Urinary bladder (tissue), 3 donors: ENCODE measurements at regions not wholly inside any gene's neighbourhood (a gene's known extent, or its start where the extent isn't known, plus 50 kb on each side); places are given as distances from the start of the nearest gene placed in this dataset.

Source experiments
- DNase-seq: peaks from one replicate; pipeline ENCODE4 v3.0.0-alpha.2; 2015; ENCODE audit errors: extremely low spot score
- H3K27ac ChIP-seq: one replicate; pipeline ENCODE4 v1.5.1; 2013; ENCODE audit warnings: low read depth, mild to moderate bottlenecking, moderate library complexity
- H3K36me3 ChIP-seq: one replicate; pipeline ENCODE4 v1.6.1; 2013; ENCODE audit warnings: mild to moderate bottlenecking, moderate library complexity; ENCODE audit not compliant: insufficient read depth
- H3K4me1 ChIP-seq: one replicate; pipeline ENCODE4 v1.6.1; 2013; ENCODE audit warnings: mild to moderate bottlenecking, moderate library complexity; ENCODE audit not compliant: insufficient read depth
- H3K4me3 ChIP-seq: one replicate; pipeline ENCODE4 v1.5.1; 2013; ENCODE audit warnings: low read depth, low read length
- WGBS: extraction: QIAGEN DNeasy Blood & Tissue Kit; methylation state at CpG from one replicate; pipeline ENCODE4 v1.1.7; 2013; 5-methylcytosine and 5-hydroxymethylcytosine counted together
- donor health status: healthy with polysubstance abuse.
- donor health status: healthy.

- Histone ChIP-seq H3K4me1 (no peaks in the 10 kb centered on the region), H3K36me3 (no peaks in the 10 kb centered on the region), H3K27ac (no peak overlapping the region), H3K4me3 (no peak overlapping the region)
- 75% methylated on average over 1 of the region's 1 CpG for WGBS
- DNase-seq, result no peak
These were observed 58.1 kb downstream of the TUSC7 start for GRCh38 chr3:116767726-116768125.

DNA sequence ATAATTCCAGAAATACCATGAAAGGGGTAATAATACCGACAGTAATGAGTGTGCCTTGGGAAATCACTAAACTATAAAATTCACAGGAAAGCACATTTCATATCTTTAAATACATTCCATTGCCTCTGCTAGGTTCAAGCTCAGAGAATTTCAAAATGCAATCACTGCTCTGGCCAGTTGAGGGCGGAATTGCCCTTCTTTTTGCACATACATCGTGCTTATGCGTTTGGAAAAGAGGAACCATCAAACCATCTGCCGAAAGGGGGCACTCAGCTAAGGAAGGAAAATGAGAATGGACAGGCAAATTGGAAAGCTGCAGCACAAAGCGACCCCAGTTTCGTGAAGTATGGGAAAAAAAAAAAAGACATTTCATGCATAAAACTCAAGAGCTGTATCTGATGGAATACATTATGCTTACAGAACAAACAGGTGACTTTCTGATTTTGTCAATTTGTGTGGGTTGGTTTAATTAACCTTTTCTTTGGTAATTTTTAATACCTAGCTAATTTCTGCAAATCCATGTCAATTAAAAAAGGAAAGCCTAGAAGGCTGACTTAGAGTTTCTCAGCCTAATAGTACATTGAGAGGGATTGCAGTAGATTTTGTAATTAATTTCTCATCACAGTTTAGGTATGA lies 61.4 kb downstream of the TUSC7 start:
- H3K36me3 ChIP-seq, result no peaks in the 10 kb centered on the region
- no peak overlapping the region for H3K27ac ChIP-seq
- H3K4me3 ChIP-seq, result no peak overlapping the region
- 2% methylated on average over 7 of the region's 7 CpGs for WGBS
- DNase-seq, result peak; percentile 55
- H3K4me1 ChIP-seq, result no peaks in the 10 kb centered on the region

DNA sequence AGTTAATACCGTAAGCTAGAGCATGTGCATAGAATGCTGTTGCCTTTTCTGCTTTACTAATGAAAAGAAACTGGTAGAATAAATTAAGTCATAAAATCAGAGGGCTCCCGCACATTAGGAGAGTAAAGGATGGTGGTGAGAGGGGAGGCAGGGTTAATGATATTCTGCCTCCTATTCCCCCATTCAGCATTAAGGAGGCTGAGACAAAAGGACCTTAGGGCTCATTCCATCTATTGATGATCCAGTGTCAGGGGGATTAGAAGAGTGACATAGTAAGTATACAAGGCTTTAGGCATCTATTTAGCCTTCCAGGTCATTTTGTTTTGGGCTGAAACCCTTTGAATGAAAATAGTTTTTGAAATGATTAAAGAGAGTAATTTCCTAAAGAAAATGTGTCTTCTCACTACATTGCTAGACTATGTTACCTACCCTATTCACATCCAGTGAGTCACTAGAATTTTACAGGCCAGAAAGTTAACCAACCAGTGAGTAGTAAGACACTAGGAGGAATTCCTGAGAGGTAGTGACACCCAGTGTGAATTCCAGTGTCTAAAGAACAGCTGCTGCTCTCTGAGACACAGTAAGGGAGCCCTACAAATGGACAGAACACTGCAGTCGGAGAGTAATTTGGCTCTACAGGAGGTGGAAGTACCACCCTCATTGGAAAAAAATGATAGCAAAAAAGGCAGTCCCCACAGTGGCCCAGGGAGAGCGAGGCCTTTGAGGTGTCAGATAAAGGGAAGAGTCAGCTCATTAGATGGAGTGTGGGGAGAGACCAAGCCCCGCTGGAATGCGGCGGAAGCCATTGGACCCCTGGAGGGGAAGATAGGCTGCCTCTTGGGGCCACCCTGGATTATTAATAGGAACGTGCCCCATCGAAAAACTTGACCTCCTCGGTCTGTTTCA lies 67.6 kb downstream of the TUSC7 start:
- 81% methylated on average over 10 of the region's 10 CpGs for WGBS
- no peak overlapping the region for H3K27ac ChIP-seq
- H3K36me3 ChIP-seq, result no peaks in the 10 kb centered on the region
- DNase-seq, result no peak
- H3K4me1 ChIP-seq, result no peaks in the 10 kb centered on the region
- no peak overlapping the region for H3K4me3 ChIP-seq

- no peak for DNase-seq
- 97% methylated on average over 3 of the region's 3 CpGs for WGBS
- Histone ChIP-seq H3K4me3 (no peak overlapping the region), H3K36me3 (no peaks in the 10 kb centered on the region), H3K27ac (no peak overlapping the region), H3K4me1 (no peaks in the 10 kb centered on the region)
These were observed 75.6 kb downstream of the TUSC7 start for GRCh38 chr3:116785226-116785625.

DNA sequence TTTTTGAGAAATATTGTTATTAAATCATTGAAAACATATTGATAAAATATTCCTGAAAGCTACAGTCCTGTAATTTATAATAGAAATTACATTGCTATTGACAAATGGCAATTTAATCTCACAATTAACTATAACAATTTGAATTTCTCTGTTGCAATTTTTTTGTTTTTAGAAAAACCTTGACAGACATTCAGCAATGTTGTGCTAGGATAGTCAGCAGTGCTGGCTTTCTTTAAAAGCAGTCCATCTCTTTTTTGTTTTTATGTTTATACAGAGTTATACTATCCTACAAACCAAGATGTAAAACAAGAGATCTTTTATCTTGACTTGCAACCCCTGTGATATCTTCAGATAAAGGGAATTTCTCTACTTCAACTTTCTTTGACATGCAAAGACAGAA lies 93.1 kb downstream of the TUSC7 start:
- no peaks in the 10 kb centered on the region for H3K36me3 ChIP-seq
- H3K4me3 ChIP-seq, result no peak overlapping the region
- H3K27ac ChIP-seq, result no peak overlapping the region
- H3K4me1 ChIP-seq, result no peaks in the 10 kb centered on the region
- no peak for DNase-seq

DNA sequence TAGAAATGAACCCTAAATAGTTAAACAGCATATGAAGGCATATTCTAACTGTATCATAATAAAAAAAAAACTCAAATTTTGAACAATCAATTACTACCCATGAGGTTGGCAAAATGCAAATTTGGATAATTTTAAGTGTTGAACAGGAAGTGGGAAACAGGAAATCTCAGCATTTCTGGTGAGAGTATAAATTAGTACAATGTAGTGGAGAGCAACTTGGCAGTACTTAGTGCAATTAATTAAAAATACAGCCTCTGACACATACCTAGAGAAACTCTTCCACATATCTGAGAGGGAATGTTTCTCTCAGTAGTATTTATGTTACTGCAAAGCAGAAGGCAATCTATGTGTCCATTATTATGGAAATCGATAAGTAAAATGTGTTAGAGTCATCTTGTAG lies 96.8 kb downstream of the TUSC7 start:
- Histone ChIP-seq H3K36me3 (no peaks in the 10 kb centered on the region), H3K4me3 (no peak overlapping the region), H3K27ac (no peak overlapping the region), H3K4me1 (no peaks in the 10 kb centered on the region)
- no peak for DNase-seq
- 96% methylated on average over 1 of the region's 1 CpG for WGBS

GRCh38 chr3:116808725-116809124 lies 99.1 kb downstream of the TUSC7 start:
- DNase-seq, result no peak
- WGBS, result 93% methylated on average over 1 of the region's 1 CpG
- H3K27ac ChIP-seq, result no peak overlapping the region

GRCh38 chr3:116809208-116809607 lies 99.6 kb downstream of the TUSC7 start:
- no peaks in the 10 kb centered on the region for H3K36me3 ChIP-seq
- no peak overlapping the region for H3K4me3 ChIP-seq
- DNase-seq, result no peak
- H3K27ac ChIP-seq, result no peak overlapping the region
- H3K4me1 ChIP-seq, result no peaks in the 10 kb centered on the region
- 78% methylated on average over 4 of the region's 4 CpGs for WGBS

More at GRCh38 chr3:116808725-116809124, 99.1 kb downstream of the TUSC7 start:
- Histone ChIP-seq H3K4me3 (no peak overlapping the region), H3K4me1 (no peaks in the 10 kb centered on the region), H3K36me3 (no peaks in the 10 kb centered on the region)

- no peak for DNase-seq
- Histone ChIP-seq H3K4me3 (no peak overlapping the region), H3K4me1 (no peaks in the 10 kb centered on the region), H3K27ac (no peak overlapping the region), H3K36me3 (no peaks in the 10 kb centered on the region)
- 92% methylated on average over 3 of the region's 3 CpGs for WGBS
These were observed 102.2 kb downstream of the TUSC7 start for GRCh38 chr3:116811754-116812153.

GRCh38 chr3:116812949-116813348 lies 103.4 kb downstream of the TUSC7 start:
- Histone ChIP-seq H3K4me1 (no peaks in the 10 kb centered on the region), H3K27ac (no peak overlapping the region), H3K4me3 (no peak overlapping the region), H3K36me3 (no peaks in the 10 kb centered on the region)
- no peak for DNase-seq

GRCh38 chr3:116815321-116815720 lies 105.7 kb downstream of the TUSC7 start:
- Histone ChIP-seq H3K36me3 (no peaks in the 10 kb centered on the region), H3K27ac (no peak overlapping the region), H3K4me3 (no peak overlapping the region), H3K4me1 (no peaks in the 10 kb centered on the region)
- WGBS, result 82% methylated on average over 1 of the region's 1 CpG
- no peak for DNase-seq

- WGBS, result 26% methylated on average over 5 of the region's 5 CpGs
- Histone ChIP-seq H3K4me3 (no peak overlapping the region), H3K4me1 (no peaks in the 10 kb centered on the region), H3K27ac (no peak overlapping the region), H3K36me3 (no peaks in the 10 kb centered on the region)
- peak; percentile 84 for DNase-seq
These were observed 106.4 kb downstream of the TUSC7 start for GRCh38 chr3:116815831-116816588.

GRCh38 chr3:116821371-116821770 lies 111.8 kb downstream of the TUSC7 start:
- Histone ChIP-seq H3K4me3 (no peak overlapping the region), H3K36me3 (no peaks in the 10 kb centered on the region), H3K4me1 (no peaks in the 10 kb centered on the region), H3K27ac (no peak overlapping the region)
- 95% methylated on average over 1 of the region's 1 CpG for WGBS
- DNase-seq, result no peak

GRCh38 chr3:116824208-116824607 lies 114.6 kb downstream of the TUSC7 start:
- Histone ChIP-seq H3K4me1 (no peaks in the 10 kb centered on the region), H3K4me3 (no peak overlapping the region), H3K36me3 (no peaks in the 10 kb centered on the region), H3K27ac (no peak overlapping the region)
- WGBS, result 76% methylated on average over 1 of the region's 1 CpG
- no peak for DNase-seq
